Activated T-cell treated with anti-CD3 and anti-CD28 coated beads, Interleukin-2, amount 50 U/mL, for 4 hours (primary cell): ENCODE measurements at regions not wholly inside any gene's neighbourhood (a gene's known extent, or its start where the extent isn't known, plus 50 kb on each side); places are given as distances from the start of the nearest gene placed in this dataset.

Experiments
- ATAC-seq, 2 donors: fragments of 200-7000 bp; cut with Tn5 transposase; one replicate each; pipeline ENCODE4 v1.10.0; 2021
- DNase-seq: peaks from one replicate; pipeline ENCODE4 v3.0.0-alpha.2; 2020
- H3K27me3 Mint-ChIP-seq: one replicate; pipeline ENCODE4 v1.8.0; 2021; ENCODE audit warnings: low read depth, mixed read lengths
- H3K36me3 Mint-ChIP-seq: one replicate; pipeline ENCODE4 v1.8.0; 2022; ENCODE audit warnings: mixed read lengths; ENCODE audit not compliant: insufficient read depth
- H3K4me1 Mint-ChIP-seq: one replicate; pipeline ENCODE4 v1.8.0; 2021; ENCODE audit warnings: low read depth, mixed read lengths
- H3K4me3 Mint-ChIP-seq: one replicate; pipeline ENCODE4 v1.8.0; 2021; ENCODE audit warnings: mild to moderate bottlenecking, moderate library complexity, mixed read lengths
- H3K9me3 Mint-ChIP-seq: one replicate; pipeline ENCODE4 v1.8.0; 2021; ENCODE audit warnings: mixed read lengths

DNA sequence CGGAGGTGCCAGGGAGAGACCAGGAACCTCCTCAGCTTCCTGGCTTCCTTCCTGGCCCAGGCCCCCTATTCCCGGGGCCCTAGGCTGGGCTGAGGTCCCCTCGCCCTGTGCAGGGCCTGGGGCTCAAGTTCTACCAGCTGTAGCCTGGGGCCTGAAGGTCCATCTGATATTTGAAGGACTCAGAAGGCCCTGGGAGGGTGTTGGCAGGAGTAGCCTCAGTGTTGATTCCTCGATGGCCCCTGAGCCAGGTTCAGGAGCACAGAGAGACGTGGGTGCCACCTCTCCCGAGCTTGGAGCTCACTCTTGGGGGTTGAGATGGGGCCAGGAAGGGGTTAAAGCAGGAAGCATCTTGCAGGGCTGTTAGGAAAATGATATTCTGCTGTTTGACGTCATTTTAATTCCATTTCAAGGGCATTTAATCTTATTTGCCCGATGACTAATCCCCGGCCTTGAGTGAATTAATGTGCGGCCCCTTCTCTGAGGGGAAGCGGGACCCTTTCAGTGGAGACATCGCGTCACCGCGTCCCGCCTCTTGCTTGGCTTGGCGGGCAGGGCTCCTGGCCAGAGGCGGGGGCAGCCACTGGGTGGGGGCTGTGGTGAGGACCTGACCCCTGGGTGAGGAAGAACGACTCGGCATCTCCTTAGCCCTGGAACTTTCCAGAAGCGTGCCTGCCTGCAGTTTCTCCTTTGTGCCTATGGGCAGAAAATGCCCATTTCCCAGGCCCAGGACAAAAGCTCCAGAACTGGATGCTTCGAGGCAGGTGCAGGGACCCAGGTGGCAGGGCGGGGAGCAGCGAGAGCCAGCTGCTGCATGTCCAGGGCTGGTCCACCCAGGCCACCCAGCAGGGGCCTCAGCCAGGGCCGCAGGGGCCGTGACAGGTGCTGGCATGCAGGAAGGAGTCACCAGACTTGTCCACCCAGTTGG is 158.3 kb downstream of the KIF26A start:
- Mint-ChIP-seq H3K4me1 (no peaks in the 10 kb centered on the region), H3K36me3 (no peaks in the 10 kb centered on the region), H3K27me3 (peaks cover 4% of the 10 kb centered on the region), H3K4me3 (no peak overlapping the region), H3K9me3 (no peaks in the 10 kb centered on the region)
- DNase-seq (no peak), ATAC-seq (no peak)

GRCh38 chr14:104297313-104297704 is 158.9 kb downstream of the KIF26A start:
- Mint-ChIP-seq H3K4me1 (no peaks in the 10 kb centered on the region), H3K36me3 (no peaks in the 10 kb centered on the region), H3K9me3 (no peaks in the 10 kb centered on the region), H3K27me3 (peaks cover 4% of the 10 kb centered on the region), H3K4me3 (no peak overlapping the region)
- no peak for ATAC-seq
- no peak for DNase-seq

DNA sequence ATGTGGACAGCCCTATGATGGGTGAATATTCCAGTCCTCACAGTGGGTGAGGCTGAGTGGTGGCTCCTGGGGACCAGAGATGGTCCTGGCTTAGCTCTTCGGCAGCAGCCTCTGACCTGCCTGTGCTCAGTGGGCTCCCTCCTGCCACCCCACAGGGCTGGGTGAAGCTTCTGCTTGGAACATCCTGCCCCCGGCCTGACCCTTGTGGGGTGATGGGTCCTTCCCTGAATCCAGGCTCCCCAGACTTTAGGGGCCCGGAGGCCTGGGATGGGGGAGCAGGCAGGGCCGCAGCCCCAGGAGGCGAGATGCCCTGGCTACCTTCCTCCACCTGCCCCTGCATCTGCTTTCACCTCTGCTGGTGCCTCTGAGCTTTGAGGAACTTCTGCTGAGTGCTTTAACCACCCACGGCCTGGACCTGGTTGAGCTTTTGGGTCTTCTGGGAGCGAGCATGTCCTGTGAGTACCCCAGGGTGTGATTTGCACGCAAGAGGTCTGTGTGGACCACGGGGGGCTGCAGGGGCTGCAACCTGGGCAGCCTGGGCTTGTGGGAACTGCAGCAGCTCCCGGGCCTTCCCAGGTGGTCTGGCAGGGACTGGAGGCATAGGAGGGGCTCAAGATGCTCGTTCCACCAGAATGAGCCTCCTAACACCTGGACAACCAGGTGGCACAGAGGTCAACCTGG is 159.5 kb downstream of the KIF26A start:
- Mint-ChIP-seq H3K4me1 (no peaks in the 10 kb centered on the region), H3K36me3 (no peaks in the 10 kb centered on the region), H3K9me3 (no peaks in the 10 kb centered on the region), H3K4me3 (no peak overlapping the region), H3K27me3 (peaks cover 4% of the 10 kb centered on the region)
- DNase-seq (no peak), ATAC-seq (no peak)

- Mint-ChIP-seq H3K4me1 (no peaks in the 10 kb centered on the region), H3K27me3 (peaks cover 4% of the 10 kb centered on the region), H3K4me3 (no peak overlapping the region), H3K36me3 (no peaks in the 10 kb centered on the region), H3K9me3 (no peaks in the 10 kb centered on the region)
- DNase-seq, result no peak
- no peak for ATAC-seq
Observed at GRCh38 chr14:104298458-104298857, 160.1 kb downstream of the KIF26A start.

DNA sequence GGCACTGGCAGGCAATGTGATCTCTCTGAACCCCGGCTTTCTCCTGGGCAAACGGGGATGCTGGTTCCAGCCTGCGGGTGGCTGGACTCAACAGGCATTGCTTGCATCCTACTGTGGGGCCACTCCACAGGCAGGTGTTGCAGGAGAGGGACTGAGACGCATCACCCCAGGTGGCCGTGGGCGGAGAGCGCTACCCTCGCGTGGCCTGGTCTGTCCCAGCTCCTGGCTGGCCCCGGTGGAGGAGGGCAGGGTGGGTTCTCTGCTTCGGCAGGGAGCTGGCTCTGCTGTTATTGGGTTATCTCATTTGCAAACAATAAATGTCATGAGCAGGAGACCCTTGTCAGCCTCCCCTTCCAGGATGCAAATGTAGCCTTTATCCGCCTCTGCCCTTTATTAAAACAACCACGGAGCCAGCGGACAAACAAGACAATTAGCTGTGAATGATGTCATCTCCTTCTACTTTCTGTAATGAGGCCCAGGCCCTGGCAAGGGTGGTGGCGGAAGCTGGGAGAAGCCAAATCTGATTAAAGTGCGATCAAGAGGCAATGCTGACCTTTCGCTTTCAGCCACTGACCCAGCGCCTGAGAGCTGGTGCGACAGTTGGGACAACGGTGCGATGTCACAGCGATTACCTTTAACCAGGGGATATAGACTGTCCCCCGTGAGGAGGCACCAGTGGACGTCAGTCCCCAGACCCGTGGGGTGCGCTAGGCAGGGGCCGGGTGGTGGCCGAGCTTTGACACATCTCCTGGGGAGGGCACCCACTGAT is 161.8 kb downstream of the KIF26A start:
- Mint-ChIP-seq H3K9me3 (no peaks in the 10 kb centered on the region), H3K36me3 (no peaks in the 10 kb centered on the region), H3K27me3 (no peaks in the 10 kb centered on the region), H3K4me1 (no peaks in the 10 kb centered on the region), H3K4me3 (no peak overlapping the region)
- no peak for DNase-seq
- no peak for ATAC-seq

- H3K4me3 Mint-ChIP-seq, result no peak overlapping the region
- H3K27me3 Mint-ChIP-seq, result no peaks in the 10 kb centered on the region
- H3K4me1 Mint-ChIP-seq, result no peaks in the 10 kb centered on the region
- H3K36me3 Mint-ChIP-seq, result no peaks in the 10 kb centered on the region
- ATAC-seq (no peak), DNase-seq (no peak)
- no peaks in the 10 kb centered on the region for H3K9me3 Mint-ChIP-seq
Observed at GRCh38 chr14:104301731-104302460, 163.5 kb downstream of the KIF26A start.

- H3K27me3 Mint-ChIP-seq, result no peaks in the 10 kb centered on the region
- no peak overlapping the region for H3K4me3 Mint-ChIP-seq
- H3K9me3 Mint-ChIP-seq, result no peaks in the 10 kb centered on the region
- H3K36me3 Mint-ChIP-seq, result no peaks in the 10 kb centered on the region
- H3K4me1 Mint-ChIP-seq, result no peaks in the 10 kb centered on the region
- ATAC-seq (no peak), DNase-seq (no peak)
Observed at GRCh38 chr14:104302794-104303405, 164.5 kb downstream of the KIF26A start.

- no peak for DNase-seq
- no peaks in the 10 kb centered on the region for H3K9me3 Mint-ChIP-seq
- no peaks in the 10 kb centered on the region for H3K27me3 Mint-ChIP-seq
- H3K4me1 Mint-ChIP-seq, result no peaks in the 10 kb centered on the region
- no peak overlapping the region for H3K4me3 Mint-ChIP-seq
- no peaks in the 10 kb centered on the region for H3K36me3 Mint-ChIP-seq
- ATAC-seq, result no peak
Observed at GRCh38 chr14:104303705-104304425, 165.5 kb downstream of the KIF26A start.

- ATAC-seq, result no peak
- Mint-ChIP-seq H3K9me3 (no peaks in the 10 kb centered on the region), H3K27me3 (no peaks in the 10 kb centered on the region), H3K4me1 (no peaks in the 10 kb centered on the region), H3K4me3 (no peak overlapping the region), H3K36me3 (no peaks in the 10 kb centered on the region)
- DNase-seq, result no peak
Observed at GRCh38 chr14:104304451-104305351, 166.3 kb downstream of the KIF26A start.

DNA sequence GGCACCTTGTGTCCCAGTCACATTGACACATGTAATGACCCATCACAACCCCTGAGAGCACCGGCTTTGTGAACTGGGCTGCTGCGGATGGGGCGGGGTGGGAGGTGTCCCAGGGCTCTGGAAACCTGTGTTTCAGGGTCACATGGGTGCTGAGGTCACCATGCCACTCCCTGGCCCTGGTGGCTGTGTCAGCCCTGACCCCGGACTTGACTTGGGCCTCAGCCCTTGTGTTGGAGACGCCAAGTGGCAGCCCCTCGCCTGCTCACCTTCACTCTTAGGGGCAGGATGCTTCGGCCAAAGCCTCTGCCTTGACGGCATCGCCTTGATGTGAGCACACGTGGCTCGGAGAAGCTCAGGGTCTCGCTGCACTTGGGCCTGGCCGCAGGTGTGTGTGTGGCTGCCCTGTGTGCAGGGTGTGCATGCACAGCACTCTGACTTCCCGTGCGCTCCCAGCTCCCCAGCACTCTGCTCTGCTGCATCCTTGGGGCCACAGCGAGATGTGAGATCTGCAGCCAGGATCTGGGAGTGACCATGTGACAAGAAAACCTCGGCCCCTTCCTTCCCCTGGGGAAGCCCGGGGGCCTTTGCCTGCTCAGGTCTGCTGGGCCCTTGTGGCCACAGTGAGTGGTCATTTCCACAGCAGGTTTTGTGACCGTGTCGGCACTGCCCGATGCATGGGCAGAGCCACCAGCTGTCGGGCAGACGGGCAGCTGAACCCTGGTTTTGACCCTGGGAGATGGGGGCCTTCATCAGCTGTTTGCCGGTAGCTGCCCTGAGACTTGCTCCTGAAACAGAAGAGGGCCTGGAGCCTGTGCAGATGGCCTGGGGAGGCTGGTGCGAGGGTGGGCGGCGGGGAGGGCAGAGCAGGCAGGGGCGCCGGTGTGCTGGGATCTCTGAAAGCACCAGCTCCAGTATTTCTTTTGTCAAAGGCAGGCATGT is 167.4 kb downstream of the KIF26A start:
- H3K27me3 Mint-ChIP-seq, result no peaks in the 10 kb centered on the region
- H3K4me1 Mint-ChIP-seq, result no peaks in the 10 kb centered on the region
- H3K36me3 Mint-ChIP-seq, result no peaks in the 10 kb centered on the region
- no peak overlapping the region for H3K4me3 Mint-ChIP-seq
- DNase-seq (no peak), ATAC-seq (no peak)
- peaks cover 2% of the 10 kb centered on the region for H3K9me3 Mint-ChIP-seq

GRCh38 chr14:104306450-104307040 is 168.2 kb downstream of the KIF26A start:
- DNase-seq (no peak), ATAC-seq (no peak)
- no peak overlapping the region for H3K4me3 Mint-ChIP-seq
- no peaks in the 10 kb centered on the region for H3K4me1 Mint-ChIP-seq
- no peaks in the 10 kb centered on the region for H3K36me3 Mint-ChIP-seq
- no peaks in the 10 kb centered on the region for H3K27me3 Mint-ChIP-seq
- peaks cover 9% of the 10 kb centered on the region for H3K9me3 Mint-ChIP-seq
